ENCODE measurements at regions not wholly inside any gene's neighbourhood (a gene's known extent, or its start where the extent isn't known, plus 50 kb on each side); places are given as distances from the start of the nearest gene placed in this dataset.

DNA sequence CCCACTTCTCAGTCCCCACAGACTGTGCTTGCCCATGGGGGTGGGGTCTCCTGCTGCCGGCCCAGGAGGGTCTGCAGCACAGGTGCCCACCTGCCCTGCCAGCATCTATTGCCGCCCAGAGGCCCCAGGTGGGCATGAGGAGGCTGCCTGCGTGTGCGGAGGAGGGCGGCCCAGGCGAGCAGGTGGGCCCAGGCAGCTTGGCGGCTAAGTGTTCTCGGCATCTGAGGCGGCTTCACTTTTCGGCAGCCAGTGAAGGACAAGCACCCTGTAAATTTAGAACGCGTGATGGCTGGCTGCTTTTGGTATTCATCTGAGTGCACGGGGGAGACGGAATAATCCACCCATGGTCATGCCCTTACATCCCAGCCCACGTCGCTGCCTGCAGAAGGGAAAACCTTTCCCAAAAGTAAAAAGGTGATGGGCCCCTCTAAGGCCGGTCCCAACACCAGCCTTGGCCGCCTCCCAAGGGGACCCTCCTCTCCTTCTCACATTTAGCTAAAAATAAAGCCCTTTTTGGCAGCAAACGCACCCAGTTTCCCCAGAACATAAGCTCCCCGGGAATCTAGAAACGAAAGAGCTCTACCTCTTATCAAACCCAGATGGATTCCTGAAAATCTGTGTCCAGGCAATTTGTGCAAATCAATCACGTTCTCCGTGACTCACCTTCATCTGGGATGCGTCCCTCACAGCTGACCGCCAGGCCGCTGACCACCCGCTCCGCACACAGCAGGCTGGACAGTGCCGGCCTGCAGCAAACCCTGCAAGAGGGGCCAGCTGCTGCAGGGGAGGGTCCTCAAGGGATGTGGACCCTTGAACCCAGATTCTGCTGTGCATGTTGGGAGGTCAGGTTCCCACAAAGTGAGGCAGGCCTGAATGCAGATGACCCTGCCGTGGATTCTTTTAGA lies 79.4 kb downstream of the RBFOX3 start:
- H4K8ac ChIP-seq (replicated peaks; ENCODE audit: insufficient read length, low read depth, low read length) = no peak overlapping the region
- no peak overlapping the region for H2BK5ac ChIP-seq (ENCODE audit: insufficient read length, low read length)
- H3K79me2 ChIP-seq (ENCODE audit: insufficient read depth, low read length) = no peaks in the 10 kb centered on the region
- H2BK15ac ChIP-seq (ENCODE audit: low read depth, low read length) = no peak overlapping the region
- H3K23me2 ChIP-seq (ENCODE audit: insufficient read length, low read depth, low read length, poor library complexity, severe bottlenecking) = no peaks in the 10 kb centered on the region
- H3K9me3 ChIP-seq (ENCODE audit: control insufficient read depth, low read depth, low read length) = no peaks in the 10 kb centered on the region
- no peaks in the 10 kb centered on the region for H4K20me1 ChIP-seq (ENCODE audit: control insufficient read depth, insufficient read depth, insufficient read length)
- H2BK12ac ChIP-seq (ENCODE audit: insufficient read length, low read depth, low read length) = no peak overlapping the region
- no peak overlapping the region for H3T11ph ChIP-seq (ENCODE audit: low read length)
- no peak overlapping the region for H3K4me2 ChIP-seq (ENCODE audit: insufficient read depth, insufficient read length, low read length)
- peaks cover 39 to 49% of the 10 kb centered on the region in 2 experiments for H3K4me1 Mint-ChIP-seq
- no peaks in the 10 kb centered on the region for H3K27me3 ChIP-seq (ENCODE audit: insufficient read depth, low read length)
- no peak overlapping the region for H2AFZ ChIP-seq (ENCODE audit: low read length)
- H3K9ac ChIP-seq (ENCODE audit: extremely low read depth, insufficient read length, low read length) = no peak overlapping the region
- no peak overlapping the region for H3K4ac ChIP-seq (ENCODE audit: low read depth, low read length)
- DNase-seq = no peak
- H3K23ac ChIP-seq (ENCODE audit: insufficient read length, low read depth, low read length) = no peak overlapping the region
- peaks cover 17% of the 10 kb centered on the region for H3K27me3 Mint-ChIP-seq (ENCODE audit: low read depth)
- H2BK20ac ChIP-seq (ENCODE audit: low read depth, low read length, poor library complexity, severe bottlenecking) = no peak overlapping the region
- H2AK5ac ChIP-seq (ENCODE audit: insufficient read length, low read length) = no peak overlapping the region
- no peak overlapping the region for H4K5ac ChIP-seq (ENCODE audit: insufficient read length, low read depth, low read length)
- no peak overlapping the region for H2BK120ac ChIP-seq (ENCODE audit: low read depth, low read length, poor library complexity, severe bottlenecking)
- no peak overlapping the region for H3K56ac ChIP-seq (ENCODE audit: insufficient read length, low read depth, low read length)
- no peaks in the 10 kb centered on the region; a peak in 2 of 7 replicates for H3K36me3 Mint-ChIP-seq (ENCODE audit: insufficient read depth in 1 of 3, low read depth in 3 of 3)
- no peak overlapping the region; a peak in 1 of 7 replicates for H3K27ac Mint-ChIP-seq
- H3K18ac ChIP-seq (ENCODE audit: insufficient read length, low read depth, low read length) = no peak overlapping the region
- no peak overlapping the region for H3K4me3 Mint-ChIP-seq
- H3K79me1 ChIP-seq (ENCODE audit: insufficient read depth, low read depth, low read length, poor library complexity, severe bottlenecking) = no peaks in the 10 kb centered on the region
- no peak overlapping the region for H4K91ac ChIP-seq (ENCODE audit: insufficient read length, low read depth, low read length)
- no CpG with 5 or more reads among the region's 30 CpGs for WGBS (ENCODE audit: extremely low coverage, insufficient read length, low lambda C conversion rate)
- H3K14ac ChIP-seq (ENCODE audit: insufficient read depth, low read length) = no peak overlapping the region; the same call in 1 of the 2 replicates
- no peaks in the 10 kb centered on the region; a peak in 2 of 5 replicates for H3K9me3 Mint-ChIP-seq
- peaks cover 3% of the 10 kb centered on the region; the same call in 1 of the 2 replicates for H3K4me1 ChIP-seq (ENCODE audit: insufficient read depth, low read length)
- TF ChIP-seq, protein P1, sequence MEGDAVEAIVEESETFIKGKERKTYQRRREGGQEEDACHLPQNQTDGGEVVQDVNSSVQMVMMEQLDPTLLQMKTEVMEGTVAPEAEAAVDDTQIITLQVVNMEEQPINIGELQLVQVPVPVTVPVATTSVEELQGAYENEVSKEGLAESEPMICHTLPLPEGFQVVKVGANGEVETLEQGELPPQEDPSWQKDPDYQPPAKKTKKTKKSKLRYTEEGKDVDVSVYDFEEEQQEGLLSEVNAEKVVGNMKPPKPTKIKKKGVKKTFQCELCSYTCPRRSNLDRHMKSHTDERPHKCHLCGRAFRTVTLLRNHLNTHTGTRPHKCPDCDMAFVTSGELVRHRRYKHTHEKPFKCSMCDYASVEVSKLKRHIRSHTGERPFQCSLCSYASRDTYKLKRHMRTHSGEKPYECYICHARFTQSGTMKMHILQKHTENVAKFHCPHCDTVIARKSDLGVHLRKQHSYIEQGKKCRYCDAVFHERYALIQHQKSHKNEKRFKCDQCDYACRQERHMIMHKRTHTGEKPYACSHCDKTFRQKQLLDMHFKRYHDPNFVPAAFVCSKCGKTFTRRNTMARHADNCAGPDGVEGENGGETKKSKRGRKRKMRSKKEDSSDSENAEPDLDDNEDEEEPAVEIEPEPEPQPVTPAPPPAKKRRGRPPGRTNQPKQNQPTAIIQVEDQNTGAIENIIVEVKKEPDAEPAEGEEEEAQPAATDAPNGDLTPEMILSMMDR (conservative IDR thresholded peaks at IDR 0.05) = no peak
- H3K27ac ChIP-seq (ENCODE audit: insufficient read length, low read depth, low read length) = no peak overlapping the region

All from H9 (cell line).